ENCODE measurements at regions not wholly inside any gene's neighbourhood (a gene's known extent, or its start where the extent isn't known, plus 50 kb on each side); places are given as distances from the start of the nearest gene placed in this dataset.

- TF ChIP-seq CTCF (conservative IDR thresholded peaks at IDR 0.05; ENCODE audit: low read depth, low read length) (no peak), EZH2 (IDR thresholded peaks at IDR 0.05; ENCODE audit: borderline replicate concordance, low read depth, low read length, poor library complexity, severe bottlenecking) (no peak)
Measured at GRCh38 chr17:33611532-33611931, 318.4 kb upstream of the ASIC2 start.
